SK-N-SH (cell line): ENCODE measurements at regions not wholly inside any gene's neighbourhood (a gene's known extent, or its start where the extent isn't known, plus 50 kb on each side); places are given as distances from the start of the nearest gene placed in this dataset.

Experiments
- CTCF ChIA-PET: fragments of 300-600, 350-600 bp; formaldehyde crosslinking; extraction: SDS; loops from one replicate; lab custom pipeline; 2021; lab: Yijun Ruan, JAX
- POLR2A ChIA-PET: fragments of 350-600 bp; sonication (Branson Sonifier 250); formaldehyde crosslinking; extraction: SDS; loops from one replicate; lab custom pipeline; 2020; ENCODE audit warnings: antibody characterized with exemption, inconsistent platforms; lab: Yijun Ruan, JAX
- DNase-seq: peaks from one replicate; pipeline ENCODE4 v3.0.0; 2012
- H2AFZ ChIP-seq: fragments of 200-600 bp; sonication (generic); 2 replicates; pipeline ENCODE4 v1.8.1; 2016; ENCODE audit warnings: antibody characterized with exemption, mild to moderate bottlenecking, low read depth
- H3F3A ChIP-seq: fragments of 200-600 bp; sonication (generic); replicated peaks from 2 replicates; pipeline ENCODE3; 2016; ENCODE audit warnings: antibody characterized with exemption, mild to moderate bottlenecking; ENCODE audit not compliant: insufficient read depth
- H3K27ac ChIP-seq, 2 experiments: fragments of 200-500 bp in 1 of 2; fragments of 200-600 bp in 1 of 2; sonication (Bioruptor generic) in 1 of 2; sonication (generic), shearing (Covaris generic) in 1 of 2; 2 replicates each; pipeline versions ENCODE4 v1.5.1 to v1.6.1; 2014 to 2016; ENCODE audit warnings: low read depth in 2 of 2, inconsistent platforms in 1 of 2, low read length in 1 of 2, mild to moderate bottlenecking in 1 of 2, mixed read lengths in 1 of 2
- H3K27me3 ChIP-seq: fragments of 200-600 bp; sonication (generic), shearing (Covaris generic); 2 replicates; pipeline ENCODE4 v1.6.1; 2016; ENCODE audit warnings: mixed run types; ENCODE audit not compliant: insufficient read depth
- H3K36me3 ChIP-seq, 2 experiments: fragments of 200-500 bp in 1 of 2; fragments of 200-600 bp in 1 of 2; sonication (Bioruptor generic) in 1 of 2; sonication (generic) in 1 of 2; replicated peaks in 1 of 2; 2 replicates each; pipeline versions ENCODE3 to v1.5.1; 2014 to 2016; ENCODE audit warnings: low read length in 1 of 2, mild to moderate bottlenecking in 1 of 2; ENCODE audit not compliant: insufficient read depth in 2 of 2, control insufficient read depth in 1 of 2
- H3K4me1 ChIP-seq, 2 experiments: fragments of 200-500 bp in 1 of 2; fragments of 200-600 bp in 1 of 2; sonication (Bioruptor generic) in 1 of 2; sonication (generic), shearing (Covaris generic) in 1 of 2; 2 replicates each; pipeline versions ENCODE4 v1.5.1 to v1.6.1; 2014 to 2016; ENCODE audit warnings: low read depth in 1 of 2, low read length in 1 of 2, mixed run types in 1 of 2; ENCODE audit not compliant: insufficient read depth in 2 of 2, control insufficient read depth in 1 of 2
- H3K4me2 ChIP-seq: fragments of 200-600 bp; sonication (generic), shearing (Covaris generic); 2 replicates; pipeline ENCODE4 v1.6.1; 2017; ENCODE audit warnings: mixed run types
- H3K4me3 ChIP-seq, 2 experiments: fragments of 200-500 bp in 1 of 2; fragments of 200-600 bp in 1 of 2; sonication (Bioruptor generic) in 1 of 2; sonication (generic), shearing (Covaris generic) in 1 of 2; 2 replicates each; pipeline versions ENCODE4 v1.5.1 to v1.8.1; 2014 to 2016; ENCODE audit warnings: low read depth in 2 of 2, inconsistent platforms in 1 of 2, low read length in 1 of 2, mild to moderate bottlenecking in 1 of 2, mixed read lengths in 1 of 2, moderate library complexity in 1 of 2
- H3K79me2 ChIP-seq: fragments of 200-600 bp; sonication (generic); 2 replicates; pipeline ENCODE4 v1.8.1; 2017; ENCODE audit warnings: mild to moderate bottlenecking; ENCODE audit not compliant: insufficient read depth
- H3K9ac ChIP-seq: fragments of 200-600 bp; sonication (generic); 2 replicates; pipeline ENCODE4 v1.6.1; 2017; ENCODE audit warnings: mixed run types
- H3K9me2 ChIP-seq: fragments of 200-600 bp; sonication (generic); 2 replicates; pipeline ENCODE4 v1.6.1; 2017; ENCODE audit warnings: mixed run types
- H3K9me3 ChIP-seq: fragments of 200-600 bp; sonication (generic); 2 replicates; pipeline ENCODE4 v1.6.1; 2017; ENCODE audit warnings: mixed run types, mild to moderate bottlenecking, moderate library complexity
- H4K20me1 ChIP-seq: fragments of 200-600 bp; sonication (generic); 2 replicates; pipeline ENCODE4 v1.6.1; 2017; ENCODE audit warnings: mild to moderate bottlenecking, mixed run types; ENCODE audit not compliant: insufficient read depth
- CHD2 ChIP-seq: fragments of 150-350 bp; IDR thresholded peaks from 2 replicates; pipeline ENCODE4 v1.6.1; 2018; ENCODE audit warnings: low read length; ENCODE audit not compliant: partially characterized antibody
- CTCF ChIP-seq: fragments of 200-600 bp; sonication (generic); IDR thresholded peaks from 2 replicates; pipeline ENCODE4 v1.6.1; 2017; ENCODE audit warnings: antibody characterized with exemption, mild to moderate bottlenecking, moderate library complexity
- ELF1 ChIP-seq: IDR thresholded peaks from 2 replicates; pipeline ENCODE4 v1.4.0; 2012
- EP300 ChIP-seq, 2 experiments: IDR thresholded peaks; 2 replicates each; pipeline versions ENCODE4 v1.4.0 to v1.6.1; 2012; ENCODE audit warnings: borderline replicate concordance in 1 of 2, low read depth in 1 of 2, low read length in 1 of 2
- EZH2phosphoT487 ChIP-seq: fragments of 200-600 bp; sonication (generic); IDR thresholded peaks from 2 replicates; pipeline ENCODE4 v1.6.1; 2017; ENCODE audit warnings: low read depth, mixed run types, mild to moderate bottlenecking, antibody characterized with exemption, moderate library complexity, borderline replicate concordance
- FOXM1 ChIP-seq: IDR thresholded peaks from 2 replicates; pipeline ENCODE4 v1.4.0; 2012; ENCODE audit warnings: low read depth, mild to moderate bottlenecking
- GATA2 ChIP-seq: sonication (generic); formaldehyde crosslinking; IDR thresholded peaks from 2 replicates; pipeline ENCODE4 v1.5.0; 2020; ENCODE audit warnings: mild to moderate bottlenecking, missing genetic modification reagents
- JUND ChIP-seq: IDR thresholded peaks from 2 replicates; pipeline ENCODE4 v1.4.0; 2012
- MAX ChIP-seq: IDR thresholded peaks from 2 replicates; pipeline ENCODE4 v1.4.0; 2012; ENCODE audit warnings: low read depth
- MXI1 ChIP-seq: IDR thresholded peaks from 2 replicates; pipeline ENCODE4 v1.6.1; 2012; ENCODE audit warnings: mild to moderate bottlenecking, low read depth, low read length, improper control_type of control experiment
- RAD21 ChIP-seq: IDR thresholded peaks from 2 replicates; pipeline ENCODE4 v1.6.1; 2012; ENCODE audit warnings: mild to moderate bottlenecking, low read length
- RCOR1 ChIP-seq: fragments of 150-350 bp; IDR thresholded peaks from 2 replicates; pipeline ENCODE4 v1.6.1; 2017; ENCODE audit warnings: antibody characterized with exemption, low read length
- REST ChIP-seq: IDR thresholded peaks from 2 replicates; pipeline ENCODE4 v1.6.1; 2012; ENCODE audit warnings: mild to moderate bottlenecking, low read depth, low read length, moderate library complexity
- RFX5 ChIP-seq: IDR thresholded peaks from 2 replicates; pipeline ENCODE4 v1.6.1; 2012; ENCODE audit warnings: mild to moderate bottlenecking, improper control_type of control experiment, low read length
- SIN3A ChIP-seq: IDR thresholded peaks from 2 replicates; pipeline ENCODE4 v1.6.1; 2012; ENCODE audit warnings: low read depth, mild to moderate bottlenecking, low read length, moderate library complexity, borderline replicate concordance
- TCF12 ChIP-seq: IDR thresholded peaks from 2 replicates; pipeline ENCODE4 v1.4.0; 2012
- USF1 ChIP-seq: IDR thresholded peaks from 2 replicates; pipeline ENCODE4 v1.4.0; 2012; ENCODE audit warnings: low read depth, borderline replicate concordance
- WGBS: methylation state at CpG from one replicate; pipeline ENCODE4 v1.1.6; 2017; ENCODE audit warnings: low lambda C conversion rate; 5-methylcytosine and 5-hydroxymethylcytosine counted together
- TF ChIP-seq, protein P1 (sequence below): fragments of 150-350 bp; IDR thresholded peaks from 2 replicates; pipeline ENCODE4 v1.6.1; 2017; ENCODE audit warnings: antibody characterized with exemption, low read length, low read depth, borderline replicate concordance

- POLR2A ChIA-PET: no interaction called here
- Histone ChIP-seq H3K4me1 (no peaks in the 10 kb centered on the region), H4K20me1 (no peaks in the 10 kb centered on the region), H3F3A (no peaks in the 10 kb centered on the region), H3K9me2 (no peaks in the 10 kb centered on the region), H3K27ac (no peak overlapping the region), H3K4me2 (no peak overlapping the region), H3K36me3 (no peaks in the 10 kb centered on the region), H2AFZ (no peak overlapping the region), H3K4me3 (no peak overlapping the region), H3K79me2 (no peaks in the 10 kb centered on the region), H3K9ac (no peak overlapping the region), H3K9me3 (no peaks in the 10 kb centered on the region), H3K27me3 (no peaks in the 10 kb centered on the region)
- TF ChIP-seq EP300 (IDR thresholded peaks at IDR 0.05; ENCODE audit: borderline replicate concordance in 1 of 2, low read depth in 1 of 2, low read length in 1 of 2) (no peak), USF1 (no peak), MAX (no peak), REST (no peak), MXI1 (no peak), SIN3A (no peak), EZH2phosphoT487 (no peak), CHD2 (no peak), RCOR1 (no peak)
- 75% methylated on average over 8 of the region's 8 CpGs for WGBS
- DNase-seq: no peak
- CTCF ChIA-PET: no interaction called here
Measured at GRCh38 chr15:35151782-35152181, 66.7 kb upstream of the NANOGP8 start.

DNA sequence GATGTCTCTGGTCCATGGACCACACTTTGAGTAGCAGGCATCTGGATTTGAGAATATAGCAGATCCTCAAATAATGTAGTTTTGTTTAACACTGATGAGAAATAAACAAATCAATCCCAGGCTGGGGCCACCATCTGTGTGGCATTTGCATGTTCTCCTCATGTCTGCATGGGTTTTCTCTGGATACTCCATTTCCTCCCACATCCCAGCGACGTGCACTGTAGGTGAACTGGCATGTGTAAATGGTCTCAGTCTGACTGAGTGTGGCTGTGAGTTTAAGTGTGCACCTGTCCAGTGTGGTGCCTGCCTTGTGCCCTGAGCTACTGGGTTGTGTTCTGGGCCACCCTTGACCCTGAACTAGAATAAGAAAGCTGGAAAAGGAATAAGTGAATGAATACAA lies 66.3 kb upstream of the NANOGP8 start:
- no peaks in the 10 kb centered on the region for H3K27me3 ChIP-seq
- H2AFZ ChIP-seq: no peak overlapping the region
- no peaks in the 10 kb centered on the region for H3K9me2 ChIP-seq
- no peak overlapping the region for H3K4me3 ChIP-seq
- H3K36me3 ChIP-seq: no peaks in the 10 kb centered on the region
- no peaks in the 10 kb centered on the region for H3K4me1 ChIP-seq
- H3K9ac ChIP-seq: no peak overlapping the region
- WGBS: 89% methylated on average over 2 of the region's 2 CpGs
- H3K27ac ChIP-seq: no peak overlapping the region
- POLR2A ChIA-PET: no interaction called here
- no peak for DNase-seq
- no peak for TF ChIP-seq TCF12
- TF ChIP-seq JUND: no peak
- no peak for TF ChIP-seq SIN3A
- no peak for TF ChIP-seq ELF1
- no peak for TF ChIP-seq RAD21
- TF ChIP-seq GATA2 (CRISPR knock-in tag): no peak
- TF ChIP-seq RFX5: no peak
- no peak for TF ChIP-seq FOXM1
- no peak for TF ChIP-seq CTCF
- TF ChIP-seq, protein P1, sequence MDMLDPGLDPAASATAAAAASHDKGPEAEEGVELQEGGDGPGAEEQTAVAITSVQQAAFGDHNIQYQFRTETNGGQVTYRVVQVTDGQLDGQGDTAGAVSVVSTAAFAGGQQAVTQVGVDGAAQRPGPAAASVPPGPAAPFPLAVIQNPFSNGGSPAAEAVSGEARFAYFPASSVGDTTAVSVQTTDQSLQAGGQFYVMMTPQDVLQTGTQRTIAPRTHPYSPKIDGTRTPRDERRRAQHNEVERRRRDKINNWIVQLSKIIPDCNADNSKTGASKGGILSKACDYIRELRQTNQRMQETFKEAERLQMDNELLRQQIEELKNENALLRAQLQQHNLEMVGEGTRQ: no peak
- no peaks in the 10 kb centered on the region for H3K9me3 ChIP-seq
- no peaks in the 10 kb centered on the region for H4K20me1 ChIP-seq
- H3K79me2 ChIP-seq: no peaks in the 10 kb centered on the region
- H3F3A ChIP-seq: no peaks in the 10 kb centered on the region
- CTCF ChIA-PET: no interaction called here
- no peak overlapping the region for H3K4me2 ChIP-seq
